HL-60/S4 treated with phorbol 12-myristate 13-acetate at 8.2 ng/mL for 4 days and 3 days (cell line): ENCODE measurements at regions not wholly inside any gene's neighbourhood (a gene's known extent, or its start where the extent isn't known, plus 50 kb on each side); places are given as distances from the start of the nearest gene placed in this dataset.

Experiments used
- in situ Hi-C: fragments of 300-500 bp; cut with MboI; formaldehyde crosslinking; loops from 2 replicates; pipeline ENCODE4 v1.15.0; 2022; ENCODE audit warnings: low sequenced_read_pairs

- in situ Hi-C loops: no loop called here
These were observed 74.7 kb upstream of the RAB6C start for GRCh38 chr2:129904532-129905446.

DNA sequence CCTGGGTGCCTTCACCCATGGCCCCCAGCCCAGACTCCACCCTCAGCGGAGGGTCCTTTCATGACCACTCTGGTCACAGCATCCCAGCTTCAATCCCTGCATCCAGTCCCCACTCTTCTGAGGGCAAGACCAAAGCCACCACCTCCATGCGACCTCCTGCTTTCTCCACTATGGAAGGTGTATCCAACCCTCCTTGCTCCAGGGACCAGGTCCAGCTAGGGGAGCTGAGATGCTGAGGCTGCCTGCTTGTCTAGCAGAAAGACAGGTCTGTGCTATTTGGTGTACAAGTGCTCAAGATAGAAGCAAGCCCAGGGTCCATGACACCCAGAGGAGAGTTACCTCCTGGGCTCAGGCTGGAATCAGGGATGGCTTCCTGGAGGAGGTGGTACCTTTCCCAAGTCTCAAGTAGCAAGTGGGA is 73.8 kb upstream of the RAB6C start:
- in situ Hi-C loops: no loop called here

DNA sequence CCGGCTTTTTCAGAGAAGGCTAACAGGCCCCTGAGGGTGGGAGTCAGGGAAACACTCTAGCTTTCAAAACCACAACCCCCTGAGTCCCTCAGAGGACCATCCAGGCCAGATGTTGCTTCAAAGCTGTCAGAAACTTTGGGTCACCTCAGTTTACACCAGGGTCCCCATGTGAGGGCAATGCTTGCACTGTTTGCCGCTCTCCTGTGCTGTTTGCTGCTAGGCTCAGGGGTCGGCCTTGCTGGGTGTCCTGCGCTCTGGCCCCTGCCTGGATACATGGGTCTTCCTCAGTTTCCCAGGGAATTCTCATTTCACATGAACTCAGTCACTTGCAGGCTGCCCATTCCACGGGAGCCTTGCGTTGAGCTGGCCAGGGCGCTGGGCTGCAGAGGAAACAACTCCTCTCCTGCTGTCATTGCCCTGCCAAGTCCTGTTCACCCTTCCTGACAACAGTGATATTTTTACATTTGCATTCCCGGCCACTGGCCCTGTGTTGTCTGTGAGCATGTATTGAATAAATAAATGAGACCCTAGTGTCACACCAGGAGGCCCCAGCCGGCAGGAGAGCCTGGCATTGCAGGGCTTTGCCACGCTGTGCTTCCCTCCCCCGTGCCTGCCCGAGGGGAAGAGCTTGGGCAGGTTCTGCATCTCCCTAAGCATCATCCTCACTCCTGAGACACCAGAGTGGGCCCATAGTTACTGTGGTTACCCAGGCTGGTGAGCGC is 73.2 kb upstream of the RAB6C start:
- in situ Hi-C loops: no loop called here

- in situ Hi-C loops: no loop called here
These were observed 72.6 kb upstream of the RAB6C start for GRCh38 chr2:129906861-129907235.

DNA sequence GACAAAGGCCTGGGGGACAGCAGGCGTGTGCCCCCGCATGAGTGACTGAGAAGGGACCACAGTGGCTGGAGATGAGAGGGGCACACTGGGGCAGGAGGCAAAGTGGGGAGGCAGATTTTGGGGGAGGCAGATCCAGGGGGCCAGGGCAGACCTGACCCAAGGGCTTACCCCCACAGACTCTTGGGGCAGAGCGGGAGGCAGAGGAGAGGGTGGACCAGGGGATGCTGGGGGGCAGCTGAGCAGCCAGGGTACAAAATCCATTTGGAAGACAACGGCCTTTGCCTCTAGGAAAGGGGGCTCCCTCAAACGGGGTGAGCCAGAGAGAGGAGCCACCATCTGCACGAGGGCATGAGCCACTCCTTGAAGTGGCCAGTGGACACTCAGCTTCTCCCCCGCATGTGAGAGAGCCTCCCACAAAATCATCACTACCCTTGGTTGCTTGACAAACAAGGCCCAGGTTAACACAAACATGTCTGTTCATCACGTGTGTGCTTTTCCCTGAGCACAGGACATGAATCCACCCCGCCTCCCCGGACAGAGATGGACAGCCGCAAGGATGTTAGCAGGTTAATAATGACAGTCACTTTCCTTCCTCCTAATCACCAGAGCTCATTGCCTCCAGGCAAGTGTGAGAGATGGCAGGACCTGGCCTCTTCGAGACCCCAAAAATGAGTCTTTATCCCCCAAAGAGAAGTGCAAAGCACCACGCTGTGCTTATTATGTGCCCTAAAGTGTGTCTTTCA is 72.0 kb upstream of the RAB6C start:
- in situ Hi-C loops: no loop called here

GRCh38 chr2:129908721-129909373 is 70.6 kb upstream of the RAB6C start:
- in situ Hi-C loops: no loop called here

DNA sequence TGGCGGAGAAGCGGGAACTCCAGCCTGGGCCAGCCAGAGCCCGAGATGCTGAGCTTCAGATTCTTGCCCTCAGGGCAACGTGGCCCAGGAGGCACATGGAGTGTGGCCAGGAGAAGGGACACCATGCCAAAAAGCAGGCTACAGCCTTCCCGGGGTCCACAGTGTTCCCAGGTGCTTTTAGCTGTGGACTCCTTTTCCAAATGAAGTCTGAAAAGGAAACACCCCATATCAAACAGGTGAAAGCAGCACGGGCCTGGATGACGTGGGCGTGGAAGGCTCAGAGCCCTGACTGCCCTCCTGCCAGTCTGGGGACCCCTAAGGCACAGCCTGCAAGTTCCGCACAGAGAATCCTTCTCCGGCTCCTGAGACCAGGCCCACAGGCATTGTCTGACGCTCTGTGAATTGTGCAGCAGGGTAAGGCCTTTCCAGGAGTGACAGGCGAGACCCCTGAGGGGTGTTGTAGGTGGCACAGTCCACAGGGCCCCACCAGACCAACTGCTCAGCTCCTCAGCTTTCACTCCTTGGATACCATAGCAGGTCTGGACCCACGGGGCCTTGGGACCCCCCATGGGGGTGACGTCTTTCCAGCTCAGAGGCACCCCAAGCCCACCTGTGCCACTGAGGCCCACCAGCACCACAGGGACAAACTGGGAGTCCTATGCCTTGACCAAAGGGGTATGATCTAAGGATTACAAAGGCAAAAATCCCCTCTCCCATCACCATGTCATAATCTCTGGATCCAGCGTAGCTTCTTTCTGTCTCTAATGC is 69.6 kb upstream of the RAB6C start:
- in situ Hi-C loops: no loop called here

GRCh38 chr2:129910446-129911362 is 68.8 kb upstream of the RAB6C start:
- in situ Hi-C loops: no loop called here

GRCh38 chr2:129911363-129912065 is 68.0 kb upstream of the RAB6C start:
- in situ Hi-C loops: no loop called here

DNA sequence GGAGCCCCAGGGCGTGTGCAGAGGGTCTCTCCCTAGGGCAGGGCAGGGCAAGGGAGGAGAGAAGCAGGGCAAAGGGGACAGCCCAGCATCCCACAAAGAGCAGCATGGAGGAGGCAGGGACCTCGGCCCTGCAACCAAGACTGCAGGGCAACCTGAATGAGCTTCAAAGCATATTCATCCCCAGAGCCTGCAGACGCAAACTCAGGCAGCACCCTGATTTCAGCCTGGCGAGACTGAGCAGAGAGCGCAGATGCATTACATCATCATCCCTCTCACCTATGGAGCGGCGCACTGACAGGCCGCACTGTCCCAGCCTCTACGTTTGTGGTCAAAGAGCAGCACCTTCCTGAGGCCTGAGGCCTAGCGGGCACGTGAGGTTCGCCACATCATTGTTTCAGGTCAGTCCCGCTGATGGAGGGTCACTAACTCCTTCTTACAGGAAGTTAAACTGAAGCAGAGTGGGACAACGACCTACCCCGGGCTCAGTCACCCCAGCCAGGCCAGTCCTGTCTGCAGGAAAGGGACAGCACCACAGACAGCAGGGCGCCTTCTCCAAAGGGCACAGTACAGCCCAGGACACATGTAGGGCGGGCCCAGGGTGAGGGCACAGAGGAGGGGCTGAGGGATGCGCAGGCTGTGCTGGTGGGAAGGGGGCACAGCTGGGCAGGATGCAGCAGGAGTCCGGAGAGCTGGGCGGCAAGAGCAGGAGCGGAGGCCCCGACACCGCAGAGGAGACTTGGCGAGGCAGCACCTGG is 67.2 kb upstream of the RAB6C start:
- in situ Hi-C loops: no loop called here

- in situ Hi-C loops: no loop called here
These were observed 66.4 kb upstream of the RAB6C start for GRCh38 chr2:129912871-129913694.

GRCh38 chr2:129913695-129914495 is 65.6 kb upstream of the RAB6C start:
- in situ Hi-C loops: no loop called here

DNA sequence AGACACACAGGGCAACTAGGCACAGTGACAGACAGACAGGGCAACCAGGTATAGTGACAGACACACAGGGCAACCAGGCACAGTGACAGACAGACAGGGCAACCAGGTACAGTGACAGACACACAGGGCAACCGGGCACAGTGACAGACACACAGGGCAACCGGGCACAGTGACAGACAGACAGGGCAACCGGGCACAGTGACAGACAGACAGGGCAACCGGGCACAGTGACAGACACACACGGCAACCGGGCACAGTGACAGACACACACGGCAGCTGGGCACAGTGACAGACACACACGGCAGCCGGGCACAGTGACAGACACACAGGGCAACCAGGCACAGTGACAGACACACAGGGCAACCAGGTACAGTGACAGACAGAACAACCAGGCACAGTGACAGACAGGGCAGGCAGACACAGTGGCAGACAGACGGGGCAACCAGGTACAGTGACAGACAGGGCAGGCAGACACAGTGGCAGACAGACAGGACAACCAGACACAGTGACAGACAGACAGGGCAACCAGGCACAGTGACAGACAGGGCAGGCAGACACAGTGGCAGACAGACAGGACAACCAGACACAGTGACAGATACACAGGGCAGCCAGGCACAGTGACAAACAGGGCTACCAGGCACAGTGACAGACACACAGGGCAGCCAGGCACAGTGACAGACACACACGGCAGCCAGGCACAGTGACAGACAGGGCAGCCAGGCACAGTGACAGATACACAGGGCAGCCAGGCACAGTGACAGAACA is 64.7 kb upstream of the RAB6C start:
- in situ Hi-C loops: no loop called here

DNA sequence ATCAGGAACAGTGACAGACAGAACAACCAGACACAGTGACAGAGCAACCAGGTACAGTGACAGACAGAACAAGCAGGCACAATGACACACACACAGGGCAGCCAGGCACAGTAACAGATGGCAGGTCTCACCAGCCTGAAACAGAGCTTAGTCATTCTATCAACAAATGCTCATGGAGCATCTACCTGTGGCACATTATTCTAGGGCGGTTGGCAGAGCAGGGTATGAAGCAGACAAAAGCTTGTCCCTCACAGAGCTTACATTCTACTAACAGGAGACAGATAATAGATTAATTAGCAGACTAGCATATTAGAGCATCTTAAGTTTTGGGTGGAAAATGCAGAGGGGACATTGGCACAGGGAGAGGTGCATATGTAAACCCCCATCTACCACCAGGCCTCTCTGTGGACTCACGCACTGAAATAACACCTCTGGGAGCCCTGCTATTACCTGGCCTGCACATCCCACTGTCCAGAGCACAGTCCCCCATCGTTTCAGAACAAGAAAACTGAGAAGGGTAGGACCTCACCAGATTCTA is 64.1 kb upstream of the RAB6C start:
- in situ Hi-C loops: no loop called here

DNA sequence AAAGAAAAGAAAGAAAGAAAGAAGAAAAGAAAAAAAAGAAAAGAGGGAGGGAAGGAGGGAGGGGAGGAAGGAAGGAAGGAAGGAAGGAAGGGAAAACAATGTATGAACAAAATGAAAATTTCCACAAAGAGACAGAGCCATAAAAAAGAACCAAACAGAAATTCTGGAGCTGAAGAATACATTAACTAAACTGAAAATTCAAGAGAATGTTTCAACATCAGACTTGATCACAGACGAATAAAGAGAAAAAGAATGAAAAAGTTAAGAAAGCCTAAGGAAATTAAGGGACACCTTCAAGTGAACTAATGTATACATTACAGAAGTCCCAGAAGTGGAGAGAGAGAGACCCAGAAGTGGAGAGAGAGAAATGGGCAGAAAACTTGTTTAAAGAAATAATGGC is 60.9 kb upstream of the RAB6C start:
- in situ Hi-C loops: no loop called here
